ENCODE measurements at regions not wholly inside any gene's neighbourhood (a gene's known extent, or its start where the extent isn't known, plus 50 kb on each side); places are given as distances from the start of the nearest gene placed in this dataset.

DNA sequence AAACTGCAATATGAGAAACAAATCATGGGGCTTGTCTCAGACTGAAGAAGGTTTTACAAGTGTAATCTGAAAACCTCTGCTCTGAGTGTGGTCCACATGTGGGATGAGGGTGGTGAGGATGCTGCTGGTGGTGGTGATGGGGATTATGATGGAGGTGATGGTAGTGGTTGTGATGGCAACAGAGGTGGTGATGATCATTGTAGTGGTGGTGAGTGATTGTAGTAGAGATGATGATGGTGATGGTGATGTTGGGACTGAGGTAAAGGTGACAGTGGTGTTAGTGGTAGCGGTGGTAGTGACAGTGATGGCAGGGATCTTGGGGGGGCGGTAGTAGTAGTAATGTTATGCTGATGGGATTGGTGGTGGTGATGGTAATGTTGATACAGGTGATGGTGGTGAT is 217.8 kb downstream of the ANAPC1 start:
- Histone ChIP-seq H3K9me3 (no peaks in the 10 kb centered on the region), H3K4me1 (no peaks in the 10 kb centered on the region), H3K4me3 (no peak overlapping the region), H3K27me3 (no peaks in the 10 kb centered on the region), H3K27ac (no peak overlapping the region), H3K36me3 (no peaks in the 10 kb centered on the region)
- intact Hi-C loops (cut with DNase I) = no loop called here
- TF ChIP-seq, protein P1, sequence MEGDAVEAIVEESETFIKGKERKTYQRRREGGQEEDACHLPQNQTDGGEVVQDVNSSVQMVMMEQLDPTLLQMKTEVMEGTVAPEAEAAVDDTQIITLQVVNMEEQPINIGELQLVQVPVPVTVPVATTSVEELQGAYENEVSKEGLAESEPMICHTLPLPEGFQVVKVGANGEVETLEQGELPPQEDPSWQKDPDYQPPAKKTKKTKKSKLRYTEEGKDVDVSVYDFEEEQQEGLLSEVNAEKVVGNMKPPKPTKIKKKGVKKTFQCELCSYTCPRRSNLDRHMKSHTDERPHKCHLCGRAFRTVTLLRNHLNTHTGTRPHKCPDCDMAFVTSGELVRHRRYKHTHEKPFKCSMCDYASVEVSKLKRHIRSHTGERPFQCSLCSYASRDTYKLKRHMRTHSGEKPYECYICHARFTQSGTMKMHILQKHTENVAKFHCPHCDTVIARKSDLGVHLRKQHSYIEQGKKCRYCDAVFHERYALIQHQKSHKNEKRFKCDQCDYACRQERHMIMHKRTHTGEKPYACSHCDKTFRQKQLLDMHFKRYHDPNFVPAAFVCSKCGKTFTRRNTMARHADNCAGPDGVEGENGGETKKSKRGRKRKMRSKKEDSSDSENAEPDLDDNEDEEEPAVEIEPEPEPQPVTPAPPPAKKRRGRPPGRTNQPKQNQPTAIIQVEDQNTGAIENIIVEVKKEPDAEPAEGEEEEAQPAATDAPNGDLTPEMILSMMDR (IDR thresholded peaks at IDR 0.05) = no peak
- DNase-seq (ENCODE audit: low spot score in 2 of 2) = peak in 1 of 2 donors; percentile 31

DNA sequence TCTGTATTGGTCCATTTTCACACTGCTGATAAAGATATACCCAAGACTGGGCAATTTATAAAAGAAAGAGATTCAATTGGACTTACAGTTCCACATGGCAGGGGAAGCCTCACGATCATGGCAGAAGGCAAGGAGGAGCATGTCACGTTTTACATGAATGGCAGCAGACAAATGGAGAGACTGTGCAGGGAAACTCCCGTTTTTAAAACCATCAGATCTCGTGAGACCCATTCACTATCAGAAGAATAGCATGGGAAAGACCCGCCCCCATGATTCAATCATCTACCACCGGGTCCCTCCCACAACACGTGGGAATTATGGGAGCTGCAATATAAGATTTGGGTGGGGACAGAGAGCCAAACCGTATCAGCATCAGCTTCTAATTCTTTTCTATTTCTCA is 217.0 kb downstream of the ANAPC1 start:
- DNase-seq (ENCODE audit: low spot score in 2 of 2) = peak in 1 of 2 donors; percentile 21
- intact Hi-C loops (cut with DNase I) = loop anchor here (1.0 kb wide), 1 partner anchor 550 kb away; no protein-coding TSS in a partner anchor
- no peaks in the 10 kb centered on the region for H3K36me3 ChIP-seq
- TF ChIP-seq, protein P1 (IDR thresholded peaks at IDR 0.05) = no peak
- H3K4me3 ChIP-seq = no peak overlapping the region
- no peak overlapping the region for H3K27ac ChIP-seq
- no peaks in the 10 kb centered on the region for H3K9me3 ChIP-seq
- no peaks in the 10 kb centered on the region for H3K27me3 ChIP-seq
- H3K4me1 ChIP-seq = no peaks in the 10 kb centered on the region

DNA sequence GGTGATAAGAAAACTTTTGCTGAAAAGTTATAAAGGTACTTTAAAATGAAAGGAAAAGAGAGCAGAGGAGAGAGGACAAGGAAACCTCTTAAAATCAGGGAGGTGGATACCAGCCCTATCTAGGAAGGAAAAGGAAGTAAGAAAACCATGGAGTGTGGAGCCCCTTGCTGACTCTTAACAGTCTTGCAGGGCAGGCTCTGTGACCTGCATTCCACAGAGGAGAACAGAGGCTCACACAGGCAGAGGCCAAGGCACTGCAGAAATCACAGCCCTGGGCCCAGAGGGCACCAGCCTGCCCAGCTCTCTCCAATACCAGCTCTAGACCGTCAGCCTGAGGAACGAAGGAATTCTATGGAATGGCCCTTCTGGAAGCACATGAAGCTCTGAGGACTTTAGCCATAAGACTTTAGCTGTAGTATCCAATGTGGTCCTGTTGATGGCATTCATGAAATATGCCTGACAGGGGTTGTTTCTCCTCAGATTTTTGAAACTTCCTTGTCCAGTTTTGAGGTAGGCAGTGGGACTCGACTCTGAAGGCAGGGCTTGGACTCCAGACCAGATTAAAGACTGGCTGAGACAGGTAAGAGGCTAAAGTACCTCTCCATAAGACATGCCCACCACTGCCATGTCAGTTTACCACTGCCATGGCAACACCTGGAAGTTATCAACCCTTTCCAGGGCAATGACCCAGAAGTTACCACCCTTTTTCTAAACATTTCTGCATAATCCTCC is 216.3 kb downstream of the ANAPC1 start:
- Histone ChIP-seq H3K27ac (no peak overlapping the region), H3K4me3 (no peak overlapping the region), H3K27me3 (no peaks in the 10 kb centered on the region), H3K4me1 (no peaks in the 10 kb centered on the region), H3K36me3 (no peaks in the 10 kb centered on the region), H3K9me3 (no peaks in the 10 kb centered on the region)
- intact Hi-C loops (cut with DNase I) = loop anchor here (1.0 kb wide), 1 partner anchor 550 kb away; no protein-coding TSS in a partner anchor
- TF ChIP-seq, protein P1 (IDR thresholded peaks at IDR 0.05) = peak; percentile 51 to 62 (median 54)
- peak in 1 of 2 donors; percentile 69 for DNase-seq (ENCODE audit: low spot score in 2 of 2)

DNA sequence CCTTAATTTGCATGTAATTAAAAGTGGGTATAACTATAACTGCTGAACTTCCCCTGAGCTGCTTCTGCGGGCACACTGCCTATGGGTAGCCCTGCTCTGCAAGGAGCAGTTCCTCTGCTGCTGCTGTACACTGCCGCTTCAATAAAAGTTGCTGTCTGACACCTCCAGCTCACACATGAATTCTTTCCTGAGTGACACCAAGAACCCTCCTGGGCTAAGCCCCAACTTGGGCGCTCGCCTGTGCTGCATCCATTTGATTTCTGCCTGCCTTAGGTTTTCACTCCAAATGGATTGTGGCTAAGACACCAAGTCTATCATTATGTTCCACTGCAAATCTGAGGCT is 215.7 kb downstream of the ANAPC1 start:
- intact Hi-C loops (cut with DNase I) = no loop called here
- Histone ChIP-seq H3K9me3 (no peaks in the 10 kb centered on the region), H3K36me3 (no peaks in the 10 kb centered on the region), H3K27me3 (no peaks in the 10 kb centered on the region), H3K4me3 (no peak overlapping the region), H3K4me1 (no peaks in the 10 kb centered on the region), H3K27ac (no peak overlapping the region)
- peak in 1 of 2 donors; percentile 24 for DNase-seq (ENCODE audit: low spot score in 2 of 2)
- TF ChIP-seq, protein P1 (IDR thresholded peaks at IDR 0.05) = no peak

DNA sequence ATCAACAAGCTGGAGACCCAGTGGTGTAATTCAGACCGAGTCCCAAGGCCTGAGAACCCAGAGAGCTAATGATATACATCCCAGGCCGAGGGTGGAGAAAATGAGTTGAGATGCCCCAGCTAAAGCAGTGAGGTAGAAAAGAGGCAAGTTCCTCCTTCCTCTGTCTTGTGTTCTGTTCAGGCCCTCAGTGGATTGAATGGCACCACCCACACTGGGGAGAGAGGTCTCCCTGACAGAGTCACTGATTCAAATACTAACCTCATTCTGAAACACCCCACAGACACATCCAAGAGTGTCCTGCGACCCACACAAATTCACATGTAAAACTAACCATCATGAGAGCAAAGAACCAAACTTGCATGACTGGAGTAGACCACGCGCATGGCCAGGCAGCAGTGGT is 215.3 kb downstream of the ANAPC1 start:
- no peak overlapping the region for H3K4me3 ChIP-seq
- H3K27me3 ChIP-seq = no peaks in the 10 kb centered on the region
- no peaks in the 10 kb centered on the region for H3K36me3 ChIP-seq
- peak in 1 of 2 donors; percentile 39 for DNase-seq (ENCODE audit: low spot score in 2 of 2)
- no peaks in the 10 kb centered on the region for H3K9me3 ChIP-seq
- H3K27ac ChIP-seq = no peak overlapping the region
- TF ChIP-seq, protein P1 (IDR thresholded peaks at IDR 0.05) = no peak
- peaks cover 0 to 3% of the 10 kb centered on the region in 2 donors for H3K4me1 ChIP-seq
- intact Hi-C loops (cut with DNase I) = no loop called here

Measured in ascending aorta (tissue), 2 donors.